A673 (cell line): ENCODE measurements at regions not wholly inside any gene's neighbourhood (a gene's known extent, or its start where the extent isn't known, plus 50 kb on each side); places are given as distances from the start of the nearest gene placed in this dataset.

ENCODE experiments used
- EZH2 ChIP-seq: fragments of 200-600 bp; sonication (generic); IDR thresholded peaks from 2 replicates; pipeline ENCODE4 v1.6.1; 2017; ENCODE audit warnings: borderline replicate concordance, low read depth, mild to moderate bottlenecking, mixed read lengths, antibody characterized with exemption, low read length; ENCODE audit not compliant: poor library complexity, severe bottlenecking
- TF ChIP-seq, protein P1 (sequence below): fragments of 300-800, 200-600 bp; sonication (generic); conservative IDR thresholded peaks from 2 replicates; pipeline ENCODE4 v1.5.1; 2017; ENCODE audit warnings: low read depth, mild to moderate bottlenecking, antibody characterized with exemption, low read length, moderate library complexity, mixed read lengths

DNA sequence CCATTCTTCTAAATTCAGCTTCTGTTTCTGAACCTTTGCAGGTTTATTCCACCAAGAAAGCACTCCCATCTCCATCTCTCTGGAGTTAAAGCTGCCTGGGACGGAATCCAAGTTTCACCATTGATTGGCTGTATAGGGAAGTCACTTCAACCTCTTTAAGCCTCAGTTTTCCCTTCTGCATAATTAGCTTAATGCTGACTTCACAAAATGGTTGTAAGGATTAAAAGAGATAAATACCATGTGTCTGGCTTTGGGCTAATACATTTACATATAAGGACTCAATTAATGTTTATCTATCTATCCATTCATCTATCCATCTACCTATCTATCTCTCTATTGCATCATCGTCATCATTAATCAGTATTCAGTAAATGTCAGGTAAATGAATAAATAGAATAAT is 629.6 kb upstream of the MGMT start:
- TF ChIP-seq, protein P1, sequence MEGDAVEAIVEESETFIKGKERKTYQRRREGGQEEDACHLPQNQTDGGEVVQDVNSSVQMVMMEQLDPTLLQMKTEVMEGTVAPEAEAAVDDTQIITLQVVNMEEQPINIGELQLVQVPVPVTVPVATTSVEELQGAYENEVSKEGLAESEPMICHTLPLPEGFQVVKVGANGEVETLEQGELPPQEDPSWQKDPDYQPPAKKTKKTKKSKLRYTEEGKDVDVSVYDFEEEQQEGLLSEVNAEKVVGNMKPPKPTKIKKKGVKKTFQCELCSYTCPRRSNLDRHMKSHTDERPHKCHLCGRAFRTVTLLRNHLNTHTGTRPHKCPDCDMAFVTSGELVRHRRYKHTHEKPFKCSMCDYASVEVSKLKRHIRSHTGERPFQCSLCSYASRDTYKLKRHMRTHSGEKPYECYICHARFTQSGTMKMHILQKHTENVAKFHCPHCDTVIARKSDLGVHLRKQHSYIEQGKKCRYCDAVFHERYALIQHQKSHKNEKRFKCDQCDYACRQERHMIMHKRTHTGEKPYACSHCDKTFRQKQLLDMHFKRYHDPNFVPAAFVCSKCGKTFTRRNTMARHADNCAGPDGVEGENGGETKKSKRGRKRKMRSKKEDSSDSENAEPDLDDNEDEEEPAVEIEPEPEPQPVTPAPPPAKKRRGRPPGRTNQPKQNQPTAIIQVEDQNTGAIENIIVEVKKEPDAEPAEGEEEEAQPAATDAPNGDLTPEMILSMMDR = no peak
- TF ChIP-seq EZH2 = no peak
